ENCODE measurements at regions not wholly inside any gene's neighbourhood (a gene's known extent, or its start where the extent isn't known, plus 50 kb on each side); places are given as distances from the start of the nearest gene placed in this dataset.
"Not testable (repeated sequence)": the region's sequence is repeated elsewhere in the genome, so short reads cannot be mapped to it uniquely, and the experiment has no call there.

- DNase-seq: no peak
Measured at GRCh38 chr6:6091608-6092002, 84.9 kb upstream of the NRN1 start.

DNA sequence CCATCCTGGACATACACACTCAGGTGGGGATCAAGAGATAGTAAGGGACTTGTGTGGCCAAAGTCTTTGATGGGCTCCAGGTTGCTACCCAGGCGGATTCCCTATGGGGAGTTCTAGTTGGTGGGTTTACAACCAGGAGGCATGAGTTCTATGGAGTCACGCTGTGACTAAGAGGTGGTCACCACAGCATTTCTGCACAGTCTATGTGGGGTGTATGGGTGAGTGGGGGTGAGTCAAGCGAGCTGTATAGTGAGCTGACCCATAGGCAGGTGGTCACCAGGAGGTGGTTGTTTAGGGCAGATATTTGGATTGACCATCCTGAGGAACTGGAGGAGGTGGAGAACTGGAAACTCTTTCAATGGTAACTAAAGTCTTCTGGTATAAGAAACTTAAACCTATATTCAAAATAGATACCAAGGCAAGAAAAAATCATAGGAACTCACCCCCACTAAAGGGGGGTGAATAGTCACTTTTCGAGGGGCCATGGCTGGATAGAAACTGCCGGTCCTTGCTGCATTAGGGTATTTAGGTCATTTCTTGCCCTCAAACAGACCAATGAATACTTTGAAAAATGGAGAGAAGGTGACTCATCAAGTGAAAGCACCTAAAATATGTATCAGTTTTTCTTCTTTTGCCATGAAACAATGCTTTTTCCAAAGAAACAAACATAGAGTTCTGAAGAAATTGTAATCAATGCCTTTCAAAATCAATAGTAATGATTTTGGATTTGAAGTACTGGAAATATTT lies 84.3 kb upstream of the NRN1 start:
- no peak for DNase-seq

GRCh38 chr6:6085928-6086668 lies 79.4 kb upstream of the NRN1 start:
- no peak for DNase-seq

GRCh38 chr6:6080975-6081374 lies 74.2 kb upstream of the NRN1 start:
- no peak for DNase-seq

DNA sequence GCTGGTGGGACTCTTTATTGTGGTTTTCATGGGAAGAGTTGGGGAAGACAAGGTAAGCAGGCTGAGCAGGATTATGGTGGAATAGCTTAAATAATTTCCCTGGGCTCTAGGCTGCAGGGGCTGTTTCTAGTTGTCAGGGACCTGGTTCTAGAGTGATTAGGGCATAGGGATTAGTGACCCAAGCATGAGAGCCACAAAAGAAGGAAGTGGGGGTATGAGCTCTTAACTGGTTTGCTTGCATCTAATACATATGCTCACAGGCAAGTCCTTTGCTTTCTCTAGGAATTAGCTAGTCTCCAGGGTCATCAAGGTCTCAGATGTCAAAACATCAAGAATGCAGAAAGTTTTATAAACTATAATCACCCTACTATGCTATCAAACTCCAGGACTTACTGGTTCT lies 67.5 kb upstream of the NRN1 start:
- DNase-seq: no peak

- not testable (repeated sequence) for DNase-seq
Measured at GRCh38 chr6:6068157-6068556, 61.4 kb upstream of the NRN1 start.

DNA sequence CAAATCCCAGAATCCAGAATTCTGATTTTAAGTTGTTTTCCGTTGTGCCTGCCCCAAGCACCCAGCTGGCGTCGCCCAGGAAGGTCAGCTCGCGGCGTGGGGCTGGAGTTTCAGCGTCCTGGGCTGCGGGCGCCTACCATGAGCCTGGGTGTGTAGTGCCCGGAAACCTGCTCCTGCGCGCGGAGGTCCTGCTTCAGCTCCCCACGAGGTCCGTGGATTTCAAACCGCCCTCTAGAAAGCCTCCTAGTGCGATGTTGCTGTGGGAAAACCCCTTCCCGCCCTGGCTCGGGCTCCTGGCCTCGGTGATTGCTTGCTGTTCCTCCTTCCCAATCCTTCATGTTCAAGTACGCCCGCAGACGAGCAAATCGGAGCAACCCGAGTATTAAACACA lies 51.3 kb upstream of the NRN1 start:
- DNase-seq: no peak

- peak; percentile 7 for DNase-seq
Measured at GRCh38 chr6:6057442-6058053, 50.8 kb upstream of the NRN1 start.

Data from COR-L47 (cell line).